ENCODE measurements at regions not wholly inside any gene's neighbourhood (a gene's known extent, or its start where the extent isn't known, plus 50 kb on each side); places are given as distances from the start of the nearest gene placed in this dataset.

- DNase-seq (no peak), ATAC-seq (ENCODE audit: low FRiP score in 2 of 2) (no peak)
- Histone ChIP-seq H3K4me3 (no peak overlapping the region), H3K27ac (no peak overlapping the region), H3K36me3 (no peaks in the 10 kb centered on the region), H3K4me1 (peaks cover 0 to 6% (median 1%) of the 10 kb centered on the region in 4 donors), H3K27me3 (no peaks in the 10 kb centered on the region), H3K9me3 (no peaks in the 10 kb centered on the region)
- 86 to 93% methylated on average over 3 of the region's 3 CpGs for WGBS, 2 donors
- no peak for TF ChIP-seq EP300 (IDR thresholded peaks at IDR 0.05)
- no peak for TF ChIP-seq POLR2A (IDR thresholded peaks at IDR 0.05)
- no peak for TF ChIP-seq POLR2AphosphoS5 (IDR thresholded peaks at IDR 0.05)
- no peak for TF ChIP-seq CTCF (IDR thresholded peaks at IDR 0.05)
Observed at GRCh38 chr7:136061433-136061832, 84.3 kb upstream of the MTPN start.

DNA sequence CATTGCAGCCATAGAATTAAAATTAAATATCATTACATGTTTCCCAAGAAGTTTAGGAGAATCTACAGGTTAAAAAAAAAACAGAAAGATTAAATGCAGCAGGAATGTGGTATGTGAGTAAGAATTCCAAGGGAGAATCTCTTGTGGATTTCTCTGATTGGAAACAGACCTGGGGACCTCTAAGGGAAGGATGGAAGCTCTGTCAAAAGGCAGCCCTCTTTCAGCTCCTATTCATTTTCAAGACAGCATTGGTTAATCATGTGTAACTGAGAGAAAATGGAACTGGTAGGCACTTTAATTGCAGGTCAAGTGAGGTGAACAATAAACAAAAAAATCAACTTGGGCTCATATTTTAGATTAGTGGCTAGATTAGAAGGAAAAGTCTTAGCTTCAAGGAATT is 81.4 kb upstream of the MTPN start:
- Histone ChIP-seq H3K27me3 (no peaks in the 10 kb centered on the region), H3K36me3 (no peaks in the 10 kb centered on the region), H3K27ac (no peak overlapping the region), H3K4me1 (peaks cover 0 to 7% (median 1%) of the 10 kb centered on the region in 4 donors), H3K9me3 (no peaks in the 10 kb centered on the region), H3K4me3 (no peak overlapping the region)
- TF ChIP-seq CTCF (IDR thresholded peaks at IDR 0.05): no peak
- TF ChIP-seq POLR2A (IDR thresholded peaks at IDR 0.05): no peak
- no peak for TF ChIP-seq EP300 (IDR thresholded peaks at IDR 0.05)
- no peak for TF ChIP-seq POLR2AphosphoS5 (IDR thresholded peaks at IDR 0.05)
- no peak for ATAC-seq (ENCODE audit: low FRiP score in 2 of 2)
- DNase-seq: no peak

- WGBS, 2 donors: 78 to 83% methylated on average over 6 of the region's 6 CpGs
- DNase-seq (no peak), ATAC-seq (ENCODE audit: low FRiP score in 2 of 2) (no peak)
- Histone ChIP-seq H3K27me3 (no peaks in the 10 kb centered on the region), H3K4me3 (no peak overlapping the region), H3K36me3 (no peaks in the 10 kb centered on the region), H3K27ac (no peak overlapping the region), H3K9me3 (no peaks in the 10 kb centered on the region), H3K4me1 (peaks cover 0 to 7% (median 1%) of the 10 kb centered on the region in 4 donors)
- TF ChIP-seq EP300 (IDR thresholded peaks at IDR 0.05) (no peak), POLR2AphosphoS5 (IDR thresholded peaks at IDR 0.05) (no peak), CTCF (IDR thresholded peaks at IDR 0.05) (no peak), POLR2A (IDR thresholded peaks at IDR 0.05) (no peak)
Observed at GRCh38 chr7:136057509-136057908, 80.3 kb upstream of the MTPN start.

- no peak for DNase-seq
- Histone ChIP-seq H3K27ac (no peak overlapping the region), H3K4me3 (no peak overlapping the region), H3K4me1 (peaks cover 0 to 7% (median 1%) of the 10 kb centered on the region in 4 donors), H3K9me3 (no peaks in the 10 kb centered on the region), H3K27me3 (no peaks in the 10 kb centered on the region), H3K36me3 (no peaks in the 10 kb centered on the region)
- 53 to 60% methylated on average over 6 of the region's 6 CpGs for WGBS, 2 donors
- no peak for ATAC-seq (ENCODE audit: low FRiP score in 2 of 2)
- TF ChIP-seq POLR2AphosphoS5 (IDR thresholded peaks at IDR 0.05) (no peak), POLR2A (IDR thresholded peaks at IDR 0.05) (no peak), EP300 (IDR thresholded peaks at IDR 0.05) (no peak), CTCF (IDR thresholded peaks at IDR 0.05) (no peak)
Observed at GRCh38 chr7:136056651-136057231, 79.6 kb upstream of the MTPN start.

DNA sequence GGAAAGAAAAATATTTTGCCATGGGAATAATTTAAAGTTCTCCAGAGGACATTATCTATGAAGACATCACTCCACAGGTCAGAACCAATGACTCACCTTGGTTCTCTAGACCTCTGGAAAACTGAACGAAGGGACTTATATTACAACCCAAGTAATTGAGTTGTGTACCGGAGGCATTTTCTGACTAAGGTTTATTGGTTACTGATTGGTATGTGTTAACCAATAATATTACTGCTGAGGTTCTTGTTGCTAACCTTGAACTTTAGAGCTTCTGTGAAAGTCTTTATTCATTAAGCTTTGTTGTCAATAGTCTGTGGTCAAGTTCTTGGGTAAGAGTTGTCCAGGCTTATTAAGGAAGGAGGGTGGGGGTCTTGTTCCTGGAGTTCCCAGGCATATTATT is 78.1 kb upstream of the MTPN start:
- Histone ChIP-seq H3K27ac (no peak overlapping the region), H3K4me1 (peaks cover 0 to 7% (median 1%) of the 10 kb centered on the region in 4 donors), H3K4me3 (no peak overlapping the region), H3K9me3 (no peaks in the 10 kb centered on the region), H3K27me3 (no peaks in the 10 kb centered on the region), H3K36me3 (no peaks in the 10 kb centered on the region)
- no peak for DNase-seq
- ATAC-seq (ENCODE audit: low FRiP score in 2 of 2): no peak
- TF ChIP-seq CTCF (IDR thresholded peaks at IDR 0.05): no peak
- no peak for TF ChIP-seq POLR2A (IDR thresholded peaks at IDR 0.05)
- no peak for TF ChIP-seq EP300 (IDR thresholded peaks at IDR 0.05)
- TF ChIP-seq POLR2AphosphoS5 (IDR thresholded peaks at IDR 0.05): no peak
- WGBS, 2 donors: 91 to 98% methylated on average over 2 of the region's 2 CpGs

Data from upper lobe of left lung (tissue), 6 donors.